Large intestine (tissue), 3 donors: ENCODE measurements at regions not wholly inside any gene's neighbourhood (a gene's known extent, or its start where the extent isn't known, plus 50 kb on each side); places are given as distances from the start of the nearest gene placed in this dataset.

Experiments used
- DNase-seq, 2 donors: peaks; one replicate each; pipeline versions ENCODE4 v3.0.0 to v3.0.0-alpha.2; 2013
- H3K27ac ChIP-seq: one replicate; pipeline ENCODE4 v1.5.1; 2013; ENCODE audit warnings: low read length
- H3K27me3 ChIP-seq: 2 replicates; pipeline ENCODE4 v1.6.1; 2013; ENCODE audit warnings: low read length; ENCODE audit not compliant: control insufficient read depth, insufficient read depth
- H3K36me3 ChIP-seq: 2 replicates; pipeline ENCODE4 v1.6.1; 2013; ENCODE audit warnings: low read length; ENCODE audit not compliant: control insufficient read depth, insufficient read depth
- H3K4me1 ChIP-seq: one replicate; pipeline ENCODE4 v1.6.1; 2013; ENCODE audit warnings: low read length; ENCODE audit not compliant: control insufficient read depth, insufficient read depth
- H3K4me3 ChIP-seq: one replicate; pipeline ENCODE4 v1.5.1; 2013; ENCODE audit warnings: low read length
- H3K9me3 ChIP-seq: one replicate; pipeline ENCODE4 v1.6.1; 2013; ENCODE audit warnings: mild to moderate bottlenecking, low read depth, low read length, moderate library complexity; ENCODE audit not compliant: control insufficient read depth
- WGBS: methylation state at CpG from one replicate; pipeline ENCODE4 v1.1.5; 2013; ENCODE audit warnings: low lambda C conversion rate; ENCODE audit not compliant: insufficient coverage; 5-methylcytosine and 5-hydroxymethylcytosine counted together

GRCh38 chr3:99458013-99458412 lies 180.4 kb upstream of the COL8A1 start:
- Histone ChIP-seq H3K36me3 (no peaks in the 10 kb centered on the region), H3K4me3 (no peak overlapping the region), H3K27me3 (no peaks in the 10 kb centered on the region), H3K9me3 (no peaks in the 10 kb centered on the region), H3K4me1 (no peaks in the 10 kb centered on the region), H3K27ac (no peak overlapping the region)
- 50% methylated on average over 1 of the region's 3 CpGs for WGBS
- no peak for DNase-seq

GRCh38 chr3:99442599-99442998 lies 195.8 kb upstream of the COL8A1 start:
- H3K36me3 ChIP-seq: no peaks in the 10 kb centered on the region
- no peaks in the 10 kb centered on the region for H3K4me1 ChIP-seq
- no peak overlapping the region for H3K4me3 ChIP-seq
- no peaks in the 10 kb centered on the region for H3K27me3 ChIP-seq
- WGBS: 82% methylated on average over 2 of the region's 2 CpGs
- H3K9me3 ChIP-seq: no peaks in the 10 kb centered on the region
- no peak for DNase-seq
- H3K27ac ChIP-seq: no peak overlapping the region

DNA sequence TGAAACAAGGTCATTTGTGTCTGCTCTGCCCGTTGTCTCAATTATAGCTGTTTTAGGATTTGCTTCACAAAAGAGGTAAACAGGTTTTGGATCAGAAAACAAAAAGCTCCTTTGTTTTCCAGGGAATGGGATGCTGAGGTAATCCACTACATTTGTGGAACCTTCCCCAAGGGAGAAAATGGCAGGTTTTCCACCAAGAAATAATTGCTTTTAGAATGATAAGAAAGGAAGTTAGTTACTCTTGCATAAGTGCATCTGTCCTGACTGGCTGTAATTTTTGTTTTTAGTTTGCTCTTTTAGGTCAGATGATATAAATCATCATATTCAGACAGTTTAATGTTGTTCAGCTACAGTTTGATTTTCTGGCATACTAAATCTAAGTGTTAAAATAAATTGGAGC lies 198.5 kb upstream of the COL8A1 start:
- Histone ChIP-seq H3K4me3 (no peak overlapping the region), H3K36me3 (no peaks in the 10 kb centered on the region), H3K27ac (no peak overlapping the region), H3K4me1 (no peaks in the 10 kb centered on the region), H3K27me3 (no peaks in the 10 kb centered on the region), H3K9me3 (no peaks in the 10 kb centered on the region)
- DNase-seq: no peak
- WGBS: no CpG with 5 or more reads among the region's 1 CpG

GRCh38 chr3:99434190-99434589 lies 204.2 kb upstream of the COL8A1 start:
- Histone ChIP-seq H3K27me3 (no peaks in the 10 kb centered on the region), H3K36me3 (no peaks in the 10 kb centered on the region), H3K4me3 (no peak overlapping the region), H3K27ac (no peak overlapping the region), H3K4me1 (no peaks in the 10 kb centered on the region), H3K9me3 (no peaks in the 10 kb centered on the region)
- no peak for DNase-seq

- Histone ChIP-seq H3K36me3 (no peaks in the 10 kb centered on the region), H3K27me3 (no peaks in the 10 kb centered on the region), H3K9me3 (no peaks in the 10 kb centered on the region), H3K4me3 (no peak overlapping the region), H3K4me1 (no peaks in the 10 kb centered on the region), H3K27ac (no peak overlapping the region)
- 60% methylated on average over 1 of the region's 3 CpGs for WGBS
- no peak for DNase-seq
These were observed 207.9 kb upstream of the COL8A1 start for GRCh38 chr3:99430348-99431134.

GRCh38 chr3:99429502-99429901 lies 208.9 kb upstream of the COL8A1 start:
- H3K36me3 ChIP-seq: no peaks in the 10 kb centered on the region
- no peak for DNase-seq

GRCh38 chr3:99425930-99426329 lies 212.5 kb upstream of the COL8A1 start:
- H3K27me3 ChIP-seq: no peaks in the 10 kb centered on the region
- no peak for DNase-seq
- no CpG with 5 or more reads among the region's 2 CpGs for WGBS

More at GRCh38 chr3:99429502-99429901, 208.9 kb upstream of the COL8A1 start:
- 83% methylated on average over 1 of the region's 2 CpGs for WGBS
- Histone ChIP-seq H3K27me3 (no peaks in the 10 kb centered on the region), H3K27ac (no peak overlapping the region), H3K4me3 (no peak overlapping the region), H3K4me1 (no peaks in the 10 kb centered on the region), H3K9me3 (no peaks in the 10 kb centered on the region)

GRCh38 chr3:99419116-99419515 lies 219.3 kb upstream of the COL8A1 start:
- H3K27ac ChIP-seq: no peak overlapping the region
- DNase-seq: no peak
- H3K4me1 ChIP-seq: no peaks in the 10 kb centered on the region
- H3K27me3 ChIP-seq: no peaks in the 10 kb centered on the region
- WGBS: no CpG with 5 or more reads among the region's 1 CpG
- no peak overlapping the region for H3K4me3 ChIP-seq
- no peaks in the 10 kb centered on the region for H3K36me3 ChIP-seq
- H3K9me3 ChIP-seq: no peaks in the 10 kb centered on the region

More at GRCh38 chr3:99425930-99426329, 212.5 kb upstream of the COL8A1 start:
- Histone ChIP-seq H3K4me1 (no peaks in the 10 kb centered on the region), H3K4me3 (no peak overlapping the region), H3K36me3 (no peaks in the 10 kb centered on the region), H3K9me3 (no peaks in the 10 kb centered on the region), H3K27ac (no peak overlapping the region)

GRCh38 chr3:99418709-99419108 lies 219.7 kb upstream of the COL8A1 start:
- no peak for DNase-seq
- H3K9me3 ChIP-seq: no peaks in the 10 kb centered on the region
- no CpG with 5 or more reads among the region's 3 CpGs for WGBS

DNA sequence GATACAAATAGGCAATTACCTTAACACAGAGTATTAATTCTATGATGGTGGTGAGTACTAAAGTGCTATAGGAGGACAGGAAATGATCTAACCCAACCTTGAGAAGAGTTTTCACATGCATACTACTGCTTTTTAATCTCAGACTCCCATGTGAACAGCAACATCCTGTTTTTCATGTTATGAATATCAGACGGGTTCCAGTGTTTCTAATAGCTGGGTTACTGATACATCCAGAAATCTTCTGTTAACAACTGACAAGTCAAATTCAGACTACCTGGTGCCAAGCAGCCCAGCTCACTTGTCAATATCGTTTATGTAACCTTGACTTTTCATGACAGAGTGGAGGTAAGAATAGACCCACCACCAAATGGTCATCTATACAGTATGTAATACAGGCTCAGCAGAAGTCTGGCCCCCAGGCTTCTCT lies 220.2 kb upstream of the COL8A1 start:
- no peak for DNase-seq
- WGBS: no CpG with 5 or more reads among the region's 2 CpGs
- H3K9me3 ChIP-seq: no peaks in the 10 kb centered on the region
- no peaks in the 10 kb centered on the region for H3K4me1 ChIP-seq
- no peaks in the 10 kb centered on the region for H3K27me3 ChIP-seq
- no peak overlapping the region for H3K4me3 ChIP-seq
- no peaks in the 10 kb centered on the region for H3K36me3 ChIP-seq
- H3K27ac ChIP-seq: no peak overlapping the region

More at GRCh38 chr3:99418709-99419108, 219.7 kb upstream of the COL8A1 start:
- Histone ChIP-seq H3K4me1 (no peaks in the 10 kb centered on the region), H3K27ac (no peak overlapping the region), H3K4me3 (no peak overlapping the region), H3K27me3 (no peaks in the 10 kb centered on the region), H3K36me3 (no peaks in the 10 kb centered on the region)

- no peak for DNase-seq
- H3K36me3 ChIP-seq: no peaks in the 10 kb centered on the region
- H3K27me3 ChIP-seq: no peaks in the 10 kb centered on the region
- no peaks in the 10 kb centered on the region for H3K9me3 ChIP-seq
- no peak overlapping the region for H3K4me3 ChIP-seq
- WGBS: no CpG with 5 or more reads among the region's 1 CpG
- no peaks in the 10 kb centered on the region for H3K4me1 ChIP-seq
- no peak overlapping the region for H3K27ac ChIP-seq
These were observed 224.9 kb upstream of the COL8A1 start for GRCh38 chr3:99413504-99413903.
